ENCODE measurements at regions not wholly inside any gene's neighbourhood (a gene's known extent, or its start where the extent isn't known, plus 50 kb on each side); places are given as distances from the start of the nearest gene placed in this dataset.
A peak's percentile ranks its signal among the peaks of the same experiment; 100 is the strongest.

DNA sequence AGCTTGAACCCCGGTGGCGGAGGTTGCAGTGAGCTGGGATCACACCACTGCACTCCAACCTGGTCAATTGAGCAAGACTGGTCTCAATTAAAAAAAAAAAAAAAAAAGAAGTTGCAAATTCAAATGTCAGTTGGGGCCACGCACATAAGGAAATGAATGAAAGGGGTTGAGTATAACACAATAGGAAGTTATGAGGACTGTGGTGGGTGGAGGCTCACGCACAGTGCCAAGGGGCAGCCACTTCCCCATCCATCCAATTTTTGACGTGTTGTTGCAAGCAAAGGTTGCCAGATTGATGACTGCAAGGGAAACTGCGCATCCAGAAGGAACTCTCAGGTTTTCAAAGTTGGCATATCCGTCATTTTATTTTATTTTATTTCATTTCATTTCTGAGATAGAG is 532.2 kb downstream of the NTRK3 start:
- DNase-seq (ENCODE audit: low read depth in 1 of 2, low spot score in 1 of 2), result peak; percentile 88 to 89
- Histone ChIP-seq H3K4me3 (replicated peaks; ENCODE audit: insufficient read depth, low read length) (no peak overlapping the region), H3K27ac (replicated peaks) (peak overlapping the region; percentile 54), H3K27me3 (ENCODE audit: insufficient read depth, poor library complexity, severe bottlenecking) (no peaks in the 10 kb centered on the region)
- TF ChIP-seq POLR2AphosphoS5 (IDR thresholded peaks at IDR 0.05; ENCODE audit: low read depth), result peak; percentile 47; the same call in 1 of the 2 replicates
- TF ChIP-seq, protein P1, sequence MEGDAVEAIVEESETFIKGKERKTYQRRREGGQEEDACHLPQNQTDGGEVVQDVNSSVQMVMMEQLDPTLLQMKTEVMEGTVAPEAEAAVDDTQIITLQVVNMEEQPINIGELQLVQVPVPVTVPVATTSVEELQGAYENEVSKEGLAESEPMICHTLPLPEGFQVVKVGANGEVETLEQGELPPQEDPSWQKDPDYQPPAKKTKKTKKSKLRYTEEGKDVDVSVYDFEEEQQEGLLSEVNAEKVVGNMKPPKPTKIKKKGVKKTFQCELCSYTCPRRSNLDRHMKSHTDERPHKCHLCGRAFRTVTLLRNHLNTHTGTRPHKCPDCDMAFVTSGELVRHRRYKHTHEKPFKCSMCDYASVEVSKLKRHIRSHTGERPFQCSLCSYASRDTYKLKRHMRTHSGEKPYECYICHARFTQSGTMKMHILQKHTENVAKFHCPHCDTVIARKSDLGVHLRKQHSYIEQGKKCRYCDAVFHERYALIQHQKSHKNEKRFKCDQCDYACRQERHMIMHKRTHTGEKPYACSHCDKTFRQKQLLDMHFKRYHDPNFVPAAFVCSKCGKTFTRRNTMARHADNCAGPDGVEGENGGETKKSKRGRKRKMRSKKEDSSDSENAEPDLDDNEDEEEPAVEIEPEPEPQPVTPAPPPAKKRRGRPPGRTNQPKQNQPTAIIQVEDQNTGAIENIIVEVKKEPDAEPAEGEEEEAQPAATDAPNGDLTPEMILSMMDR (IDR thresholded peaks at IDR 0.05; ENCODE audit: insufficient read depth, low read length), result no peak
- TF ChIP-seq GABPA (IDR thresholded peaks at IDR 0.05; ENCODE audit: low read depth), result no peak
- TF ChIP-seq, protein P2, sequence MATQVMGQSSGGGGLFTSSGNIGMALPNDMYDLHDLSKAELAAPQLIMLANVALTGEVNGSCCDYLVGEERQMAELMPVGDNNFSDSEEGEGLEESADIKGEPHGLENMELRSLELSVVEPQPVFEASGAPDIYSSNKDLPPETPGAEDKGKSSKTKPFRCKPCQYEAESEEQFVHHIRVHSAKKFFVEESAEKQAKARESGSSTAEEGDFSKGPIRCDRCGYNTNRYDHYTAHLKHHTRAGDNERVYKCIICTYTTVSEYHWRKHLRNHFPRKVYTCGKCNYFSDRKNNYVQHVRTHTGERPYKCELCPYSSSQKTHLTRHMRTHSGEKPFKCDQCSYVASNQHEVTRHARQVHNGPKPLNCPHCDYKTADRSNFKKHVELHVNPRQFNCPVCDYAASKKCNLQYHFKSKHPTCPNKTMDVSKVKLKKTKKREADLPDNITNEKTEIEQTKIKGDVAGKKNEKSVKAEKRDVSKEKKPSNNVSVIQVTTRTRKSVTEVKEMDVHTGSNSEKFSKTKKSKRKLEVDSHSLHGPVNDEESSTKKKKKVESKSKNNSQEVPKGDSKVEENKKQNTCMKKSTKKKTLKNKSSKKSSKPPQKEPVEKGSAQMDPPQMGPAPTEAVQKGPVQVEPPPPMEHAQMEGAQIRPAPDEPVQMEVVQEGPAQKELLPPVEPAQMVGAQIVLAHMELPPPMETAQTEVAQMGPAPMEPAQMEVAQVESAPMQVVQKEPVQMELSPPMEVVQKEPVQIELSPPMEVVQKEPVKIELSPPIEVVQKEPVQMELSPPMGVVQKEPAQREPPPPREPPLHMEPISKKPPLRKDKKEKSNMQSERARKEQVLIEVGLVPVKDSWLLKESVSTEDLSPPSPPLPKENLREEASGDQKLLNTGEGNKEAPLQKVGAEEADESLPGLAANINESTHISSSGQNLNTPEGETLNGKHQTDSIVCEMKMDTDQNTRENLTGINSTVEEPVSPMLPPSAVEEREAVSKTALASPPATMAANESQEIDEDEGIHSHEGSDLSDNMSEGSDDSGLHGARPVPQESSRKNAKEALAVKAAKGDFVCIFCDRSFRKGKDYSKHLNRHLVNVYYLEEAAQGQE (IDR thresholded peaks at IDR 0.05; ENCODE audit: insufficient replicate concordance, low read depth), result no peak
- peak; percentile 90 for TF ChIP-seq SPI1 (IDR thresholded peaks at IDR 0.05; ENCODE audit: borderline replicate concordance, low read depth)

DNA sequence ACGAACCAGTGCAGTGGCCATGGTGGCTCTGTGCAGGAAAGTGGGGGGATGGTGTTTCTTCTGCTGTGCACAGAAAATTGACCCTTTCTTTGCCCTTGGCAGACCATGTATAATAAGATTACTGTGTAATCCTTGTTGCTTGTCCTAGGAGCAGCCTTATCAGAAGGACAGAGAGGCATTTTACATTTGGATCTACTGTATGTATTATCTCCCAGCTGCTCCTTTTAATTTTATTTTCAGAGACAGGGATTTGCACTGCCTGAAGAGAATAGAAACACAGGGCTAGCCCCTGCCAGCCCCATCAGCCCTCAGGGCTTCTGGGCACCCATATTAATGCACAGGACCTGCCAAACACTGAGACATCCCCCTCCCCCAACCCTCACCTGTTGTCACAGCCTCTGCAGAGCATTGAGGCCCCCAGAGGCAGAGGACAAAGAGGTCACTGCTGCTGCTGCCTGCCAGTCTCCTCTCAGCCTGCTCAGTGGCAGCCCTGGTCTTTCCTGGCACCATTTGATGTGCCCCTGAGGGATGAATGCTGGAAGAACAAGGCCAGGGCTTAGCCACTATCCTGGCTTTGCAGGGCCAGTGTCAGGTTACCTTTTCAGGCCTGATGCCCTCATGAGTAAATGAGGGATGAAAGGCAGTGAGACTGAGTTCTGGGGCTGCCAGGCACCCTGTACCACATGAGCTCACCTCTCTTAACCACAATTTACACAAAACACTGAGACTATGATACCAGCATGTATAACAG is 533.4 kb downstream of the NTRK3 start:
- Histone ChIP-seq H3K4me3 (replicated peaks; ENCODE audit: insufficient read depth, low read length) (no peak overlapping the region), H3K27me3 (ENCODE audit: insufficient read depth, poor library complexity, severe bottlenecking) (no peaks in the 10 kb centered on the region), H3K27ac (replicated peaks) (peak overlapping the region; percentile 54)
- TF ChIP-seq, protein P2 (IDR thresholded peaks at IDR 0.05; ENCODE audit: insufficient replicate concordance, low read depth), result no peak
- TF ChIP-seq GABPA (IDR thresholded peaks at IDR 0.05; ENCODE audit: low read depth) (no peak), POLR2AphosphoS5 (IDR thresholded peaks at IDR 0.05; ENCODE audit: low read depth) (no peak), SPI1 (IDR thresholded peaks at IDR 0.05; ENCODE audit: borderline replicate concordance, low read depth) (no peak)
- TF ChIP-seq, protein P1 (IDR thresholded peaks at IDR 0.05; ENCODE audit: insufficient read depth, low read length), result no peak
- DNase-seq (ENCODE audit: low read depth in 1 of 2, low spot score in 1 of 2), result no peak

DNA sequence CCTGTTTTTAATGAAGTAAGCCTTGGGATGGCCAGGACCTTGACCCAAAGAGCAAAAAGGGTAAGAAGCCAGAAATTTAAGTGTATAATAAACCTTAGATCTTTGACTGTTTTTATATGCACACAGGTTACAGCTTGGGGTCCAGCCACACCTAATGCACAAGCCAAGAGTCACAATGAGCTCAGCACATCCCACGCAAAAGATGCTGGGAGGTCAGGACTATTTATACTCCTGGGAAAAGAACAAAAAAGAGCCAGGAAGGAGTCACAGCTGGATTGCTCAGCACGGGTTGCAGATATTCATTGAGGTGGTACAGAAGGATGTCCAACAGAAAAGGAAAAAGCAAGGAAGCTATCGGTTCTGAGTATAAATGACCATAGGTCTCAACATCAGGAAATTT is 536.3 kb downstream of the NTRK3 start:
- Histone ChIP-seq H3K27me3 (ENCODE audit: insufficient read depth, poor library complexity, severe bottlenecking) (no peaks in the 10 kb centered on the region), H3K27ac (replicated peaks) (no peak overlapping the region), H3K4me3 (replicated peaks; ENCODE audit: insufficient read depth, low read length) (no peak overlapping the region)
- DNase-seq (ENCODE audit: low read depth in 1 of 2, low spot score in 1 of 2), result no peak
- TF ChIP-seq GABPA (IDR thresholded peaks at IDR 0.05; ENCODE audit: low read depth) (no peak), POLR2AphosphoS5 (IDR thresholded peaks at IDR 0.05; ENCODE audit: low read depth) (no peak), SPI1 (IDR thresholded peaks at IDR 0.05; ENCODE audit: borderline replicate concordance, low read depth) (no peak)
- TF ChIP-seq, protein P1 (IDR thresholded peaks at IDR 0.05; ENCODE audit: insufficient read depth, low read length), result no peak
- TF ChIP-seq, protein P2 (IDR thresholded peaks at IDR 0.05; ENCODE audit: insufficient replicate concordance, low read depth), result no peak

Measured in HL-60 (cell line).